ENCODE measurements at regions not wholly inside any gene's neighbourhood (a gene's known extent, or its start where the extent isn't known, plus 50 kb on each side); places are given as distances from the start of the nearest gene placed in this dataset.
"Not testable (repeated sequence)": the region's sequence is repeated elsewhere in the genome, so short reads cannot be mapped to it uniquely, and the experiment has no call there.

GRCh38 chr1:199901341-199901740 lies 126.2 kb upstream of the NR5A2 start:
- DNase-seq, result no peak

GRCh38 chr1:199907361-199907760 lies 120.1 kb upstream of the NR5A2 start:
- no peak for DNase-seq

DNA sequence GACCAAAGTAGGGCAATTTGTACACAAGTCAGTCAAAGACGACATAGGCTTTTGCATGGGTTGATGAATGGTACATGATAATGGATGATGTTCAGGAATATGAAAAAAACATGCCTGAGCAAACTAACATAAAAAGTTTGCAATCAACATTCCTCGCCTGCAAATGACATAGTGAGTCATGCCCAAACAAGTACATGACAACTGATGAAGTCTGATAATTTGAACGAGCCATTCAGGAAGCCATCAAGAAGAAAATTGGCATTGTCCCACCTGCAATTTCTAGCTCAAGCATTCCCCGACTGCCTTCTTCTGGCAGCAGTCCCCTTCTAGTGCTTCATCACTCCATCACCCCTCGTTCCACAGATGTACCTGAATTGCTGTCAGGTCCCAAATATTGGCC lies 118.4 kb upstream of the NR5A2 start:
- no peak for DNase-seq

DNA sequence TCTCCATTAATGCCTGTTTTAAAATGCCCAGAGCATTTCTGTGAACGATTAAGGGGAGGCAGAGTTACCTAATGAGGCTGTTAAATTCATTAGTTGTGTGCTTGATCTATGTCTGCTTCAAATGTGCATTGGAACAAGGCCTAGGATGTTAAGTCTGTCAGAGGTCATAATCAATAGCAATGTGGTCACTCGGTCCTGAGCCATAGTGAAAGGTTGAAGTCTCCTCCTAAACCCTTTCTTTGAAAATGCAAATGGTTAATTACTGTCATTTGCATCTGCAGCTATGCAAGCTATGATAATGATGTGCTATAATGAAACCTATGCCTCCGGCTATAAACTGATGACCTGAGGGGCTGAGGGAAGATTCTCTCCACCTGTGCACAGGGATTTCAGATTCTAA lies 114.2 kb upstream of the NR5A2 start:
- DNase-seq, result no peak

DNA sequence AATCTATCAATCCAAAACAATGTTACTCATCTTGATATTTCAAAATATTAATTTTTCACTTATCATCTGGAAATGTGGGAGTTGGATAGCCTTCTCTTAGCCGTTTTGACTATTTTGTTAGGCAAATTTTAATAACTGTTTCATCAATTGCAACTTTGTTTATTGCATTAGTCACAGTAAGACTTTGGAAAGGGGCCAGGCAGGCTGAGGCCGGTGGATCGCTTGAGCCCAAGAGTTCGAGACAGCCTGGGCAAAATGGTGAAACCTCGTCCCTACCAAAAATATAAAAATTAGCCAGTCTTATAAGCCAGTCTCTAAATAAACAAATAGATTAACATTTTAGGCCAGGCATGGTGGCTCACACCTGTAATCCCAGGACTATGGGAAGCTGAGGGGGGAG lies 113.0 kb upstream of the NR5A2 start:
- no peak for DNase-seq

GRCh38 chr1:199918196-199918769 lies 109.2 kb upstream of the NR5A2 start:
- DNase-seq, result no peak

- no peak for DNase-seq
These were observed 106.9 kb upstream of the NR5A2 start for GRCh38 chr1:199920635-199921034.

DNA sequence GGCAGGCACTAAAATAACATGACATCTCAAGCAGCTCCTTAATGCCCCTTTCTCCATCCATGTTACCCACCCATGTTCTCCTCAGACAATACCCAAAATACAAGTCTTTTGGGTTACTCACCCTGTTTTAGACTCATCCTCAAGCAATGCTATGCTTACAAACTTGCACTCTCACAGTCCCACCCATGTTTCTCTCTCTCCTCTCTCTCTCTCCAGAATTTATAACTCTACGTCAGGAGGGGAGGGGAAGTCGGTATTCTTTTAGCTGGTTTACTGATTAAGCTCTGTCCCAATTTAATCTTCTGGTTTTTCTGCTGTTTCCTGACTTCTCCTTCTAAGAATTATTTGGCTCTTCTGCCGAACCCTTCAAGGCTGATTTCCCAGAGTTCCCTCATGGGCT lies 98.0 kb upstream of the NR5A2 start:
- DNase-seq, result no peak

- DNase-seq, result not testable (repeated sequence)
These were observed 97.4 kb upstream of the NR5A2 start for GRCh38 chr1:199930067-199930466.

DNA sequence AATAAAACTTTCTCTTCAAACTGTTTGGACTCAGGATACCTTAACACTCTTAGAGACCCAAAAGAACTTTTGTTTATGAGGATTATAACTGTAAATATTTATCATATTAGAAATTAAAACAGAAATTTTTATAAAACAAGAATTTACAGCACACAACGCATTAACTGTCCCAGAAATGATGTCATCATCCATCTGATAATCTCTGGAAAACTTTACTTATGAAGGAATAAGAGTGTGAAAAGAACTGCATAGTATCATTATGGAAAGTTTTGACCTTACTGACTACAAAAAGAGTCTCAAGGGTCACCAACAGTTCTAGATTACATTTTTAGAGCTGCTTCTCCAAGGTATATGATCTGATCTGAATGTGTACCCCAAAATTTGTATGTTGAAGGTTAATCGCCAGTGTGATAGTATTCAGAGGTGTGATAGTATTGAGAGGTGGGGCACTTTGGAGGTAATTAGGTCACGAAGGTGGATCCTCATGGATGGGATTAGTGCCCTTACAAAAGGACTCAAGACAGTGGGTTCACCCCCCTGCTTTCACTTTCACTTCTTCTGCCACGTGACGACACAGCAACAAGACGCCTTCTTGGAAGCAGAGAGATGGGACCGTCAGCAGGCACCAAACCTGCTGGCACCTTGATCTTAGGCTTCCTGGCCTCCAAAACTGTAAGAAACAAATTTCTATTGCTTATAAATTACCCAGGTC lies 95.7 kb upstream of the NR5A2 start:
- no peak for DNase-seq

DNA sequence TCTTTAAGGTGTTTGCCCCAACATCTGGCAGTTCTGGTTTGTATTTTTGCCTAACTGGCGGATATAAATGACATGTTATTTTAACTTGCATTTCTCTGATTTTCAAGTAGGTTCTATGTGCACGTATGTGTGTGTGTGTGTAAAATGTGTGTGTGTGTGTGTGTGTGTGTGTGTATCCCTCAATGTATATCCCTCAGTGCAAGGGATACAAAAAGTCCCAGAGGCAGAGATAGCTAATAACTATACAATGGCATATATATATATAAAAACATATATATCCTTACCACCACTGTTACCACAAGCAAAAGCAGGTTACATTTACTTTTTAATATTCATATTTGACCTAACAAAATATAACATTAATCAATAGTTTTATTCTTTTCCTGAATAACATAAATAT lies 95.0 kb upstream of the NR5A2 start:
- no peak for DNase-seq

- DNase-seq, result no peak
These were observed 91.1 kb upstream of the NR5A2 start for GRCh38 chr1:199936441-199936840.

DNA sequence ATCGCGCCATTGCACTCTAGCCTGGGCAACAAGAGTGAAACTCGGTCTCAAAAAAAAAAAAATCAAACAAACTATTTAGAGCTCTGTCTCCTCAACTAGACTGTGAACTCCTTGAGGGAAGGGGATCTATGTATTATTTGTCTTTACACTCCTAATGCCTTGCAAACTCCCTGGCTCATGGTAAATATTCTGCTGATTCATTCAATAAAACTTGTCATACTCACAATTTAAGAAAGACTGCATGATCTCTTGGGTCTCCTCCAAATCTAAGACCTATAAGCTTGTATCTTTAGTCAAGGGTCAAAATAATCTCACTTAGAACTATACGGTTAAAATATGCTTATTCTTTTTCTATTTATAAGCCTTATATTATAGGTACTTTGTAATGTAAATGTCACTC lies 90.3 kb upstream of the NR5A2 start:
- DNase-seq, result no peak

- DNase-seq, result no peak
These were observed 89.8 kb upstream of the NR5A2 start for GRCh38 chr1:199937661-199938060.

GRCh38 chr1:199944986-199945385 lies 82.5 kb upstream of the NR5A2 start:
- no peak for DNase-seq

GRCh38 chr1:199945591-199945990 lies 81.9 kb upstream of the NR5A2 start:
- no peak for DNase-seq

DNA sequence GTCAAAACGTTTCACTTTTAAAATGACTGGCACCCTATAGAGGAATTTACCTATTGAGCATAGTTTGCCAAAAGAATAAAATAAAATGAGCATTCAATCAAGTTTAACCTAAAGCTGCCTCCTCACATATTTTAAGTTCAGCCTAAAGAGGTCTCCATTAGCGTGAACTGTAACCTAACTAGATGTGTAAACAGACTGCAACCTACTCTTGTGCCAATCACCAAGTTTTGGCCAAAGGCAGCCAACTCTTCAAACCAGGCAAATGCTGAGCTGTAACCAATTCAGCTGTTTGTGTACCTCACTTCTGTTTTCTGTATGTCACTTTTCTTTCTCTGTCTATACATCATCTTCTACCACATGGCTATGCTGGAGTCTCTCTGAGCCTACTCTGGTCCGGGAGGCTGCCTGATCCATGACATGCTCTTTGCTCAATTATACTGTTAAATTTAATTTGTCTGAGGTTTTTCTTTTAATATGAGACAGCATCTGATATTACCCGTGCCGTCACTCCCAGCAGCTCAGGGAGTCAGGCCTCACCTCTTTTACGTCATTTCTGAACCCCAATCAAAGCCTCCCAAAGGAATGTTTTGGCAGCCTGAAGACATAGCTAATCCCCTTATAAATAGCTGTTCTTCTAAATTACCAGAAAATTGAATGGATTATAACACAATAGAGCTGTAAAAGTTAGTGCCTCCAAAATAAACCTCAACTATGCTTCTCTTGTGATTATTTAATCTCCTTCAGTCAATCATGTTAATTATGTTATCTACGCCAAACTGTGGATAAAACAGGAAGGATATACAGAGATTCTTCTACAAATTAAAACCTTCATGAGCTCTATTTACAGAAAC lies 81.0 kb upstream of the NR5A2 start:
- DNase-seq, result no peak

GRCh38 chr1:199948587-199949280 lies 78.8 kb upstream of the NR5A2 start:
- no peak for DNase-seq

DNA sequence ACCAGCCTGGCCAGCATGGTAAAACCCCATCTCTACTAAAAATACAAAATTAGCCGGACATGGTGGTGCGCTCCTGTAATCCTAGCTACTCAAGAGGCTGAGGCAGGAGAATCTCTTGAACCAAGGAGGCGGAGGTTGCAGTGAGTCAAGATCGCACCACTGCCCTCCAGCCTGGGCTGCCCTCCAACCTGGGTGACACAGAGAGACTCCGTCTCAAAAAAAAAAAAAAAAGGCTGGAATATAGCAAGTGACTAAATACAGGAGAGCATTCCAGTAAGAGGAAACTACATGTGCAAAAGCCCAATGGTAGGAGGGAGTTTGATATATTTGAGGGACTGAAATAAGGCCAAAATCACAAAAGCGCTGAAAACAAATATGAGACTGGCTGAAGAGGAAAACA lies 76.5 kb upstream of the NR5A2 start:
- DNase-seq, result not testable (repeated sequence)

DNA sequence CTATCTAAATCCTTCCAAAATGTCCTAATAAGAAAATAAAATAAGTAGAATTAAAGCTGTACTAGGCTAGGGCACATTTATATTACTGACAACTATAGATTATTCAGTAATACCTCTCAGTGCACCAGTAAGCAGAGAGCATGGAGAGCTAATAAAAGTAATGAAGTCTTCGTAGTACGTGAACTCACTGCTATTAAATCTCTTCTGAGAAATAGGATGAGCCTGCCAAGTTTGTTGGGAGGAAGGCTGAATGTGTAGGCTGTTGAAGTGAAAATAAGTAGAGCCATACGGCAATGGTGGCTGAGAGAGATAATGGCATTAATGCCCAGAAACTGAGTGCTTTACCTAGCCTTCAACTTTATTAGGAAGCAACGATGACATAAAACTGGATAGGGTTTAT lies 73.9 kb upstream of the NR5A2 start:
- DNase-seq, result no peak

GRCh38 chr1:199954699-199955098 lies 72.8 kb upstream of the NR5A2 start:
- DNase-seq, result no peak

DNA sequence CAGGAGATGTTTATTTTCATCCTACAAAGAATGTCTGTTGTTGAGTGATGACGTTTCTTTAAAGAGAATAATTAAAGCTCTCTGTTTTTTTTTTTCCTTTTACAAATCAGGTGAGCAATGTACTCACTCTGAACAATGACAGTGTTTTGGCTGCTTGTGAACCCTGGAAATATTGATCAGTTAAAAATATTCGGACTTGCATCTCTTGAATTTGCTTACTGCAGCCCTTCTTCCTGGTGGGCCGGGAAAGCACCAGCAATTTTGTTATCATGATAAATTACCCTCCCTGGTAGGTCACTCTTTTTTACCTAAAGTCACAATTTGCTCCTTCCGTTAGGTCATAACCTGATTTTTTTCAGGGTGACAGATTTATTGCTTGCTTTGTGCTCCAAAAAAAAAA lies 72.3 kb upstream of the NR5A2 start:
- no peak for DNase-seq

- DNase-seq, result no peak
These were observed 71.5 kb upstream of the NR5A2 start for GRCh38 chr1:199956005-199956404.
